NCI-H748 (cell line): ENCODE measurements at regions not wholly inside any gene's neighbourhood (a gene's known extent, or its start where the extent isn't known, plus 50 kb on each side); places are given as distances from the start of the nearest gene placed in this dataset.

Source experiments
- DNase-seq: peaks from one replicate; lab custom pipeline; 2025; ENCODE audit not compliant: unreplicated experiment; lab: John Stamatoyannopoulos, UW

GRCh38 chr5:89253666-89254352, 370.8 kb upstream of the MEF2C start:
- no peak for DNase-seq

- no peak for DNase-seq
Measured at GRCh38 chr5:89246864-89247263, 363.9 kb upstream of the MEF2C start.

DNA sequence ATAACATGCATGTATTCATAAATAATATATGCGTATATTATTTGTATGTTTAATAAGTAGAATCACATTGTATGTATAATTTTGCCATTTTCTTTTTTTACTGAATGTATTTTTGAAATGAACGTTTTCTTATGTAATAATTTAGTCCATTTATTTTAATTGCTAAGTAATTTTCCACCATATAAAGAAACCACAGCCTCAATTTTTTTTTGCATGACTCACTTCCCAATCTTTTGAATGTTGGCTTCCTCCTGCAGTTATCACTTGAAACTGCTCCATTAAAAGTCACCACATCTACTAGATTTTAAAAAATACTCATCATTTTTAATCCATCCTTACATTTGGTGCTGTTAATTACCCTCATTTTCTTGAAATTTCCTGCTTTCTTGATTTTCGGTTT, 363.3 kb upstream of the MEF2C start:
- DNase-seq: no peak

- no peak for DNase-seq
Measured at GRCh38 chr5:89243611-89244010, 360.6 kb upstream of the MEF2C start.

DNA sequence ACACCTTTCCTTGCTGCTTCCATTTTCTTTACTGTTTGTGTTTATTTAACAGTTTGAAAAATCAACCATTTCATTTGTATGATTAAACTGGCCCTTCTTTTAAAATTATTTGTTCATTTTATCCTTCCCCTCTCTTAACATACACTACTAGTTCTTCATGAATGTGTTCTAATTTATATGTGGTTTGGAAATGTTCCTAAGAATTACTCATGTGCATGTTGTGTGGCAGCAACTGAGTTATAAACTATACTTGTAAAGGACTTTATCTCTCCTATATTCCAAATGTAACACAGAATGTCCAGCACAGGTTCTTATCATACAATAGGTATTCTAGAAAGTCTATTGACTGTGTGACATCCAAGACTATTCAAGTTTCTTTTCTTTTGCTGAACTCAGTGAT, 358.2 kb upstream of the MEF2C start:
- DNase-seq: no peak

DNA sequence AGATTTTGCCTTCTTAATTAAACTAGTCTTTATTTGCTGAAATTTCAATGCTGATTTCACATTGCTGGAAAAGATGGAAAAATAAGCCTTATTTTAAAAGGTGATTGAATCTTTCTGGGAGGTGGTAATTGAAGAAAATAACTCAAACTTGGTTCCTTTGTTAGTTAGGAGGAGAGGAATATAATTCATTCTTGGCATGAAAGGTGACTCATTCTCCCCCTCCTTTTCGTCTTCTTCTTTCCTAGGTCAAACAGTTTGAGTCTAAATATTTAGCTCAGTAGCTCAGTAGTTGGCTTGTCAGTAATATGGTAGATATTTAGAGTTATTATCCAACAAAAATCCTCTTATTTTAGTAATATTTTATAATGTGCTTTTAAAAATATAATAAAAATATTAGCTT, 353.9 kb upstream of the MEF2C start:
- DNase-seq: no peak

DNA sequence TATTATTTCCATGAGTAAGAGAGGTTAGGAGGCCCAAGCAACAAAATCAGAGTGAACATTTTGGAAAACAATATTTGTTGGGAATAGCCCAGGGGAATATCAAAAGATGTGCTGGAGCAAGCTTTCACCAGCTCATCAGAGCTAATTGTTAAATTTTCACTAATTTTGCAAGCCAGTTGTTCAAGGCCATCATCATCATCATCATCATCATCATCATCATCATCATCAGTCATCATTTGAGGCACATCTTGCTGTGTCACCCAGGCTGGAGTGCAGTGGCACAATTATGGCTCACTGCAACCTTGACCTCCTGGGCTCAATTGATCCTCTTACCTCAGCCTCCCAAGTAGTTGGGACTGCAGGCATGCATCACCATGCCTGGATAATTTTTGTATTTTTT, 350.5 kb upstream of the MEF2C start:
- no peak for DNase-seq

DNA sequence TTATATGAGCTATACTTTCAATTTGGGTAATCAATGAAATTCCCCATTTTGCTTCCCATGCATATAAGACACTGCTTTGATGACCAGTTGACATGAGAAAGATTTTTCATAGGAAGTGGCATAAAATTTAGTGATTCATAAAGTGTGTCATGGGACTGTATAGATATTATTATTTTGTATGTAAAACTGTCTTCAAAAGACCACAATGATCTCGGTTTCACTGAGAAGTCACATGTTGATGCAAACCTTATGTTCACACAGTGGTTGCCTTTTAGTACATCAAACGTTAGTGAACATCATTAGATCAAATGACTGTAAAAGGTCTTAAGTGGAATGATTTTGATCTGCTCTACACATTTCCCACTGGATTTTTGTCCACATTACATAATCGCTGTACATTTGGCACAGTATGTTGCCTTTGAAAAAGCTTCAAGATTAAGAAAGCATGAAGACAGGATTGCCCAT, 349.2 kb upstream of the MEF2C start:
- DNase-seq: no peak

- DNase-seq: no peak
Measured at GRCh38 chr5:89230178-89230577, 347.2 kb upstream of the MEF2C start.

GRCh38 chr5:89229331-89230070, 346.5 kb upstream of the MEF2C start:
- no peak for DNase-seq

DNA sequence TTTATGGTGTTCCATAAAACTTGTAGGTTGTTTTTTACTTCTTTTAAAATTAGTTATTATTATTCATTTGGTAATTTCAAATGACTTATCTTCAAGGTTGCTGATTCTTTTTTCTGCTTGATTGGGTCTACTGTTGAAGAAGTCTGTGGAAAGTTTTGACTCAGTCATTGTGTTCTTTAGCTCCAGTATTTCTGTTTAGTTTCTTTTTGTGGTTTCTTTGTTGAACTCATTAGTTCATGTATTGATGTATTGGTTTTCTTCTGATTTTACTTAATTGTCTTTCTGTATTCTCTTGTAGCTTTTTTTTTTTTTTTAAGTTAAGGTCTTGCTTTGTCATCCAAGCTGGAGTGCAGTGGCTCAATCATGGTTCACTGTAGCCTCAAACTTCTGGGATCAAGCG, 345.4 kb upstream of the MEF2C start:
- no peak for DNase-seq

- DNase-seq: no peak
Measured at GRCh38 chr5:89218364-89218763, 335.4 kb upstream of the MEF2C start.

DNA sequence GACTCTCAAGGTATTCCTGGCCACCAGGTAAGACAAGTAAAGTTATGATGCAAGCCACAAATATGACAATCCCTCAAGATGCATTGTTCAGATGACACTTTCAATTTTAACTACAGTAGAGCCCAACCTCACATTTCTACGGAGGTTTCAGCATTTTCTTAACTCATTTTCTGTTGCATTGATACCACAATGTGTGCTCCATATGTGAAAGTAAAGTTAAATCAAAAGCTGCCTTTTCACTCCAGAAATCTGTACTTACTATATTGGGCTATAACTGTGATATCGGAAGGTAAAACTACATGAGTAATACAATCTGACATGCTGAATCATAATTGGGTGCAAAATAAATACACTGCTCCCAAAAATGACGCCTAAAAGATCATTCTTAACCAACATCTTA, 333.6 kb upstream of the MEF2C start:
- no peak for DNase-seq

- no peak for DNase-seq
Measured at GRCh38 chr5:89213573-89213972, 330.6 kb upstream of the MEF2C start.

DNA sequence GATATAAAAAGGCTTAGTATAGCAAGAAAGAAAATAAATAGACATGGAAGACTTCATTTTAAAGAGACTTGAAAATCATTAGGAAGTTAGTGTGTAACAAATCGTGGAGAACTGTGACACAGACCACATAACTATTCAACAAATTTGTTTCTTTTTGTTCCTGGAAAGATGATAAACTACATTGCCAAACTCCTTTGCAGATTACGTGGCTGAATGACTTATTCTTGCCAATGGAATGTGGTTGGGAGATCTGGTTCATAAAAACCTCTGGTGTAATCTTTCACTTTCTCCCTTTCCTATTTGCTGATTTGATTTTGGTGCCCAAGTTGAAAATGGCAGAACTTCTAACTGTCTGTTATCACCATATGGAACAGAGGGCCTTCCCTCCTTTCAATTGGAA, 328.9 kb upstream of the MEF2C start:
- no peak for DNase-seq

- DNase-seq: no peak
Measured at GRCh38 chr5:89208811-89209210, 325.8 kb upstream of the MEF2C start.

DNA sequence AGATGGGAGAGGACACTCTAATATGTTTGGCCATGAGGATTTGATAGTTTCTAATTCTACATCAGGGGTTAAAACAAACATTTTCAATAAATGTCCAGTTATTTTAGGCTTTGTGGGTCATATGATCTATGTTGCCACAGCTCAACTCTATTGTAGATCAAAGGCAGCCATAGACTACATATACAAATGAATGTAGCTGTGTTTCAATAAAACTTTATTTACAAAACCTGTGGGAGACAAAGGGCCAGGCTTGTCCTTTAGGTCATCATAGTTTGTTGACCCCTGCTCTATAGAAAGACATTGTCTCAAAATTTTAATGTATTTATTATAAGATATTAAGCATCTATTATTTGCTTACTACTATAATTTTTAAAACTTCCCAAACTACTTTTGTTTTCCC, 325.4 kb upstream of the MEF2C start:
- no peak for DNase-seq

GRCh38 chr5:89204756-89205155, 321.8 kb upstream of the MEF2C start:
- no peak for DNase-seq

GRCh38 chr5:89203611-89204010, 320.6 kb upstream of the MEF2C start:
- no peak for DNase-seq

DNA sequence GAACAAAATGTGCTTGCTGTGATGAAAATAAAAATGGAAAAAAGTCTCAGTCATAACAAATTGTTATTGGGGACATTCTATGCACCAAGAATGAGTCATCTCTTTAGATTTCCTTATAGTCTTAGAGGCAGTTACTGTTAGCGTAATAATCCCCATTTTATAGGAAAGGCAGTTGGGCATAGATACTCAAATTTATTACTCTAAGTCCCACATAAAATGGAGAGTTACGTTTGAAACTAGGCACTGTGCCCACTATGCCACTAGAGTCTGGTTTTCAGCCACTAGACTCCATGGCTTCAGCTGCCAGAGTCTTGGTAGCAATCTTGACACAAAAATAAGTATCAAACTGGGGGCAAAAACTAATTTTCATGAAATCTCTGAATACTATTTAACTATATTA, 317.9 kb upstream of the MEF2C start:
- DNase-seq: no peak

GRCh38 chr5:89199306-89199705, 316.3 kb upstream of the MEF2C start:
- DNase-seq: no peak

GRCh38 chr5:89191374-89191773, 308.4 kb upstream of the MEF2C start:
- no peak for DNase-seq
